Adrenal gland (tissue), 9 donors: ENCODE measurements at regions not wholly inside any gene's neighbourhood (a gene's known extent, or its start where the extent isn't known, plus 50 kb on each side); places are given as distances from the start of the nearest gene placed in this dataset.

Source experiments
- DNase-seq, 7 donors: peaks; one replicate each; pipeline ENCODE4 v3.0.0-alpha.2; 2019 to 2020
- H3K27ac ChIP-seq, 5 donors: fragments of 200-600 bp; sonication (generic) in 4 of 5; 1 replicate in 3 of 5; 2 replicates in 2 of 5; pipeline versions ENCODE4 v1.5.1 to v1.8.0; 2016 to 2020; ENCODE audit warnings: mild to moderate bottlenecking in 1 of 5
- H3K27me3 ChIP-seq: fragments of 200-600 bp; 2 replicates; pipeline ENCODE4 v1.8.0; 2021
- H3K36me3 ChIP-seq, 2 donors: fragments of 200-600 bp; replicated peaks in 1 of 2; 1 replicate in 1 of 2; 2 replicates in 1 of 2; pipeline versions ENCODE4 v1.5.1 to v1.8.0; 2018 to 2022
- H3K4me1 ChIP-seq, 2 donors: fragments of 200-600 bp; replicated peaks in 1 of 2; 1 replicate in 1 of 2; 2 replicates in 1 of 2; pipeline versions ENCODE4 v1.5.1 to v1.8.0; 2018 to 2021
- H3K4me3 ChIP-seq, 4 donors: fragments of 200-600 bp; sonication (generic) in 3 of 4; one replicate each; pipeline ENCODE4 v1.5.1; 2016 to 2018
- H3K9me3 ChIP-seq, 3 donors: fragments of 200-600 bp; sonication (generic) in 1 of 3; replicated peaks in 1 of 3; 1 replicate in 2 of 3; 2 replicates in 1 of 3; pipeline versions ENCODE4 v1.5.1 to v1.8.0; 2016 to 2021
- CTCF ChIP-seq, 6 experiments: fragments of 450-650 bp in 4 of 6; fragments of 200-600 bp in 2 of 6; sonication (generic) in 1 of 6; IDR thresholded peaks; 1 replicate in 5 of 6; 2 replicates in 1 of 6; pipeline versions ENCODE4 v1.5.1 to v1.8.0; 2016 to 2021; ENCODE audit warnings: antibody characterized with exemption in 6 of 6, mild to moderate bottlenecking in 2 of 6, moderate library complexity in 1 of 6
- POLR2A ChIP-seq, 2 donors: fragments of 450-650 bp; IDR thresholded peaks; one replicate each; pipeline ENCODE4 v1.6.1; 2017; ENCODE audit warnings: antibody characterized with exemption in 2 of 2, mild to moderate bottlenecking in 2 of 2, moderate library complexity in 1 of 2
- WGBS, 4 donors: extraction: QIAGEN DNeasy Blood & Tissue Kit in 2 of 4; methylation state at CpG; one replicate each; pipeline versions ENCODE4 v1.1.5 to v1.1.7; 2013 to 2017; 5-methylcytosine and 5-hydroxymethylcytosine counted together
- intact Hi-C, 2 donors: fragments of 100-400 bp; cut with DNase I; formaldehyde crosslinking; loops; one replicate each; pipeline versions ENCODE4 v1.14.1 to v1.15.0; 2022 to 2023
- small RNA-seq, 2 donors: library from RNA; depleted of rRNA; stranded (forward); fragments of <200 nt; gene quantifications; one replicate each; pipeline ENCODE3, GENCODE V24; 2016
- donor health status: healthy with polysubstance abuse.
- donor health status: Bipolar disorder and iron deficiency.
- donor health status: DM: yes; HTN: yes; CAD: no.
- donor health status: DM: no; HTN: no; CAD: no.
- donor health status: DM: no; HTN: no; CAD: no.

DNA sequence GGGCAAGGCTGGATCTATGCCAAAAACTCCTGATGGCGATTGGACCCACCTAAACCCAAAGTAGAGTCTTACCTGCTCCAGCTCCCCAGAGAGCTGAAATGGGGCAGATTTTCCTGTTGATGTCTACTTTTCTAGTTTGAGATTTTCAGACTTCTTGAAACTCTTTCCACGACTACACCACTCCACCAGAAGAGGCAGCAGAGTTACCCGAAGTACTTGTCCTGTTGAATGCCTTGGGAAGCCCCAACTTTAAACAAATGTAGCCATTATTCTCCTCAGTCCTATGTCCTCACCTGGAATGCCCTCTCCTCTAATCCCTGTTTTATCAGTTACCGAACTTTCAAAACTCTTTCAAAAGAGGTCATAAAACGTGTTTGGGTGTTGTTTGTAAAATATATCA lies 843.8 kb downstream of the VGLL3 start:
- Histone ChIP-seq H3K4me1 (no peaks in the 10 kb centered on the region), H3K36me3 (no peaks in the 10 kb centered on the region), H3K27me3 (no peaks in the 10 kb centered on the region), H3K4me3 (no peak overlapping the region), H3K9me3 (no peaks in the 10 kb centered on the region), H3K27ac (no peak overlapping the region)
- no peak for DNase-seq
- TF ChIP-seq POLR2A (IDR thresholded peaks at IDR 0.05) (no peak), CTCF (IDR thresholded peaks at IDR 0.05) (no peak)
- 74 to 85% (median 76%) methylated on average over 4 to 5 of the region's 5 CpGs for WGBS, 4 donors
- intact Hi-C loops: no loop called here

- Histone ChIP-seq H3K4me3 (no peak overlapping the region), H3K36me3 (no peaks in the 10 kb centered on the region), H3K4me1 (no peaks in the 10 kb centered on the region), H3K27ac (no peak overlapping the region), H3K27me3 (no peaks in the 10 kb centered on the region), H3K9me3 (no peaks in the 10 kb centered on the region)
- no peak for TF ChIP-seq CTCF (IDR thresholded peaks at IDR 0.05)
- no peak for TF ChIP-seq POLR2A (IDR thresholded peaks at IDR 0.05)
- WGBS, 4 donors: 65 to 76% (median 69%) methylated on average over 5 of the region's 5 CpGs
- no peak for DNase-seq
- intact Hi-C loops: no loop called here
Observed at GRCh38 chr3:86126552-86126951, 864.4 kb downstream of the VGLL3 start.

Small RNA genes lying in the stretch of these regions (small RNA-seq; reads per million reads assigned to genes)
- gene AC108706.1 (0 reads per million in 2 donors), gene RNU6-1129P (0 reads per million in 2 donors)
